Ascending aorta (tissue), 2 donors: ENCODE measurements at regions not wholly inside any gene's neighbourhood (a gene's known extent, or its start where the extent isn't known, plus 50 kb on each side); places are given as distances from the start of the nearest gene placed in this dataset.
"Not testable (repeated sequence)": the region's sequence is repeated elsewhere in the genome, so short reads cannot be mapped to it uniquely, and the experiment has no call there.

Experiments used
- DNase-seq, 2 donors: peaks; one replicate each; pipeline ENCODE4 v3.0.0-alpha.2; 2019; ENCODE audit warnings: low spot score in 2 of 2
- H3K27ac ChIP-seq, 2 donors: fragments of 200-600 bp; sonication (generic); one replicate each; pipeline ENCODE4 v1.5.1; 2016 to 2017; ENCODE audit warnings: mild to moderate bottlenecking in 1 of 2
- H3K27me3 ChIP-seq: fragments of 200-600 bp; sonication (generic); one replicate; pipeline ENCODE4 v1.5.1; 2017
- H3K36me3 ChIP-seq, 2 donors: fragments of 200-600 bp; sonication (generic); one replicate each; pipeline ENCODE4 v1.5.1; 2016
- H3K4me1 ChIP-seq, 2 donors: fragments of 200-600 bp; sonication (generic); one replicate each; pipeline ENCODE4 v1.5.1; 2016 to 2017; ENCODE audit warnings: mild to moderate bottlenecking in 1 of 2
- H3K4me3 ChIP-seq, 2 donors: fragments of 200-600 bp; sonication (generic); one replicate each; pipeline ENCODE4 v1.5.1; 2016 to 2017; ENCODE audit warnings: mild to moderate bottlenecking in 1 of 2
- H3K9me3 ChIP-seq, 2 donors: fragments of 200-600 bp; sonication (generic); one replicate each; pipeline ENCODE4 v1.5.1; 2016
- CTCF ChIP-seq, 3 experiments: fragments of 200-600 bp in 2 of 3; fragments of 450-650 bp in 1 of 3; sonication (generic) in 2 of 3; IDR thresholded peaks; one replicate each; pipeline ENCODE4 v1.5.1; 2016 to 2019; ENCODE audit warnings: antibody characterized with exemption in 3 of 3, mild to moderate bottlenecking in 1 of 3, moderate library complexity in 1 of 3
- intact Hi-C: fragments of 100-400 bp; cut with DNase I; formaldehyde crosslinking; loops from one replicate; pipeline ENCODE4 v1.15.1; 2023

GRCh38 chr7:136452949-136453348 is 415.5 kb upstream of the CHRM2 start:
- H3K4me1 ChIP-seq, result no peaks in the 10 kb centered on the region
- H3K4me3 ChIP-seq, result no peak overlapping the region
- H3K36me3 ChIP-seq, result no peaks in the 10 kb centered on the region
- no peak overlapping the region for H3K27ac ChIP-seq
- no peak for DNase-seq
- intact Hi-C loops, result no loop called here
- H3K9me3 ChIP-seq, result no peaks in the 10 kb centered on the region
- TF ChIP-seq CTCF (IDR thresholded peaks at IDR 0.05), result no peak
- H3K27me3 ChIP-seq, result no peaks in the 10 kb centered on the region

GRCh38 chr7:136446751-136447150 is 421.7 kb upstream of the CHRM2 start:
- H3K9me3 ChIP-seq, result no peaks in the 10 kb centered on the region
- H3K36me3 ChIP-seq, result no peaks in the 10 kb centered on the region
- no peak overlapping the region for H3K4me3 ChIP-seq
- intact Hi-C loops, result no loop called here
- no peak for TF ChIP-seq CTCF (IDR thresholded peaks at IDR 0.05)
- no peak for DNase-seq
- H3K4me1 ChIP-seq, result no peaks in the 10 kb centered on the region
- no peaks in the 10 kb centered on the region for H3K27me3 ChIP-seq
- H3K27ac ChIP-seq, result no peak overlapping the region

GRCh38 chr7:136441835-136442234 is 426.6 kb upstream of the CHRM2 start:
- Histone ChIP-seq H3K36me3 (no peaks in the 10 kb centered on the region), H3K27ac (no peak overlapping the region), H3K9me3 (no peaks in the 10 kb centered on the region), H3K27me3 (no peaks in the 10 kb centered on the region), H3K4me3 (no peak overlapping the region), H3K4me1 (no peaks in the 10 kb centered on the region)
- DNase-seq, result no peak
- intact Hi-C loops, result no loop called here
- no peak for TF ChIP-seq CTCF (IDR thresholded peaks at IDR 0.05)

- intact Hi-C loops, DNase-seq, H3K9me3 ChIP-seq: not testable (repeated sequence)
Observed at GRCh38 chr7:136431736-136432135, 436.7 kb upstream of the CHRM2 start.

GRCh38 chr7:136424058-136424457 is 444.4 kb upstream of the CHRM2 start:
- DNase-seq, result no peak
- no peak overlapping the region for H3K4me3 ChIP-seq
- H3K9me3 ChIP-seq, result no peaks in the 10 kb centered on the region
- H3K27ac ChIP-seq, result no peak overlapping the region
- no peaks in the 10 kb centered on the region for H3K27me3 ChIP-seq
- intact Hi-C loops, result no loop called here
- TF ChIP-seq CTCF (IDR thresholded peaks at IDR 0.05), result no peak
- H3K4me1 ChIP-seq, result no peaks in the 10 kb centered on the region
- H3K36me3 ChIP-seq, result no peaks in the 10 kb centered on the region

More at GRCh38 chr7:136431736-136432135, 436.7 kb upstream of the CHRM2 start:
- H3K4me3 ChIP-seq, H3K27me3 ChIP-seq, H3K36me3 ChIP-seq, H3K27ac ChIP-seq, H3K4me1 ChIP-seq: not testable (repeated sequence)

GRCh38 chr7:136419740-136420139 is 442.6 kb upstream of the MTPN start:
- H3K4me3 ChIP-seq, H3K4me1 ChIP-seq, H3K36me3 ChIP-seq, H3K27me3 ChIP-seq, DNase-seq, H3K27ac ChIP-seq, intact Hi-C loops, H3K9me3 ChIP-seq: not testable (repeated sequence)

GRCh38 chr7:136412952-136413351 is 435.8 kb upstream of the MTPN start:
- no peak for DNase-seq
- intact Hi-C loops, result no loop called here
- H3K4me3 ChIP-seq, result no peak overlapping the region
- H3K27me3 ChIP-seq, result no peaks in the 10 kb centered on the region
- H3K4me1 ChIP-seq, result no peaks in the 10 kb centered on the region
- no peaks in the 10 kb centered on the region for H3K9me3 ChIP-seq
- no peaks in the 10 kb centered on the region for H3K36me3 ChIP-seq
- no peak overlapping the region for H3K27ac ChIP-seq
- no peak for TF ChIP-seq CTCF (IDR thresholded peaks at IDR 0.05)
